ENCODE measurements at regions not wholly inside any gene's neighbourhood (a gene's known extent, or its start where the extent isn't known, plus 50 kb on each side); places are given as distances from the start of the nearest gene placed in this dataset.

DNA sequence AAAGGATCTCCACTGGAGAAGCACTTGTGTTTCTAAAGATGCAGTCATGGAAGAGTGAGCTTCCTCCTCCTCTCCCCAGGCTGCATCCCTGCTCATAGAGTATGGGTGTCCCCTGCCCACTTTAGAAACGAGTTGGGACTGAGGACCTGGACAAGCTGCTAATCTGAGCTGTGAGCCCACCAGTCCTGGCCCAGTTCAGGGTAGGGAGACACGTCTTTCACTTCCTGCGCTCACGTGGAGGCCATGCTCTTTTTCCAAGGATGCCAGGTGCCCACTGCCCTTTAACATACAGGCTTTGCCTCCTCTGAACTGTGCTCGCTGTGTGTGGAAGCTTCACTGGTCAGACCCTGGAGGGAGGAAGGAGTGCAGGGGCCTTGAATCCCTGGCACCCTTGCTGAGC is 316.3 kb downstream of the UACA start (continued):
- TF ChIP-seq CHD7 (IDR thresholded peaks at IDR 0.05; ENCODE audit: insufficient replicate concordance, low read length) (no peak), SIRT6 (IDR thresholded peaks at IDR 0.05; ENCODE audit: low read length) (no peak), EGR1 (IDR thresholded peaks at IDR 0.05; ENCODE audit: borderline replicate concordance, low read depth, low read length) (no peak), RXRA (IDR thresholded peaks at IDR 0.05; ENCODE audit: insufficient read depth, low read depth, low read length) (no peak), HDAC6 (IDR thresholded peaks at IDR 0.05; ENCODE audit: low read depth, low read length) (no peak), RFX5 (IDR thresholded peaks at IDR 0.05; ENCODE audit: borderline replicate concordance, low read depth, low read length) (no peak), SP4 (IDR thresholded peaks at IDR 0.05; ENCODE audit: low read length) (no peak), KDM4A (IDR thresholded peaks at IDR 0.05; ENCODE audit: low read depth, low read length, severe bottlenecking) (no peak), KDM1A (IDR thresholded peaks at IDR 0.05; ENCODE audit: borderline replicate concordance, low read length) (no peak), TAF7 (optimal IDR thresholded peaks at IDR 0.05; ENCODE audit: borderline replicate concordance, low read depth, low read length) (no peak), TAF1 (IDR thresholded peaks at IDR 0.05; ENCODE audit: low read depth, low read length) (no peak)

Measured in H1 (cell line).